Muscle of leg (tissue), 3 donors: ENCODE measurements at regions not wholly inside any gene's neighbourhood (a gene's known extent, or its start where the extent isn't known, plus 50 kb on each side); places are given as distances from the start of the nearest gene placed in this dataset.
"Not testable (repeated sequence)": the region's sequence is repeated elsewhere in the genome, so short reads cannot be mapped to it uniquely, and the experiment has no call there.

Source experiments
- DNase-seq: peaks from one replicate; pipeline ENCODE4 v3.0.0; 2013
- H3K27ac ChIP-seq: one replicate; pipeline ENCODE4 v1.5.1; 2013; ENCODE audit warnings: mild to moderate bottlenecking, low read length, control low read depth
- H3K27me3 ChIP-seq: one replicate; pipeline ENCODE4 v1.6.1; 2013; ENCODE audit warnings: low read length; ENCODE audit not compliant: control insufficient read depth, insufficient read depth
- H3K36me3 ChIP-seq: one replicate; pipeline ENCODE4 v1.6.1; 2013; ENCODE audit warnings: low read length; ENCODE audit not compliant: control insufficient read depth, insufficient read depth
- H3K4me1 ChIP-seq: one replicate; pipeline ENCODE4 v1.6.1; 2013; ENCODE audit warnings: low read length; ENCODE audit not compliant: control insufficient read depth, insufficient read depth
- H3K4me3 ChIP-seq: one replicate; pipeline ENCODE4 v1.5.1; 2013; ENCODE audit warnings: low read length, control low read depth
- H3K9me3 ChIP-seq: replicated peaks from 2 replicates; pipeline ENCODE4 v1.6.1; 2013; ENCODE audit warnings: low read depth, low read length; ENCODE audit not compliant: control insufficient read depth
- WGBS: methylation state at CpG from one replicate; pipeline ENCODE4 v1.1.5; 2013; ENCODE audit warnings: missing lambda C conversion rate; ENCODE audit not compliant: insufficient coverage; 5-methylcytosine and 5-hydroxymethylcytosine counted together

- not testable (repeated sequence) for H3K4me3 ChIP-seq, DNase-seq, H3K9me3 ChIP-seq, H3K27ac ChIP-seq, H3K27me3 ChIP-seq, H3K4me1 ChIP-seq, H3K36me3 ChIP-seq
- 86% methylated on average over 3 of the region's 5 CpGs for WGBS
These were observed 275.5 kb downstream of the IKZF2 start for GRCh38 chr2:212875950-212876349.

GRCh38 chr2:212873256-212873655 lies 278.2 kb downstream of the IKZF2 start:
- H3K27me3 ChIP-seq, result no peaks in the 10 kb centered on the region
- H3K4me3 ChIP-seq, result no peak overlapping the region
- no peaks in the 10 kb centered on the region for H3K36me3 ChIP-seq
- DNase-seq, result no peak
- no peaks in the 10 kb centered on the region for H3K9me3 ChIP-seq
- H3K27ac ChIP-seq, result no peak overlapping the region
- 50% methylated on average over 1 of the region's 2 CpGs for WGBS
- H3K4me1 ChIP-seq, result no peaks in the 10 kb centered on the region

- H3K4me3 ChIP-seq, result no peak overlapping the region
- H3K4me1 ChIP-seq, result no peaks in the 10 kb centered on the region
- no peaks in the 10 kb centered on the region for H3K9me3 ChIP-seq
- no peak for DNase-seq
- H3K27me3 ChIP-seq, result no peaks in the 10 kb centered on the region
- H3K27ac ChIP-seq, result no peak overlapping the region
- H3K36me3 ChIP-seq, result no peaks in the 10 kb centered on the region
These were observed 279.8 kb downstream of the IKZF2 start for GRCh38 chr2:212871597-212871996.

- no peak for DNase-seq
- Histone ChIP-seq H3K36me3 (no peaks in the 10 kb centered on the region), H3K9me3 (peaks cover 12% of the 10 kb centered on the region), H3K4me1 (no peaks in the 10 kb centered on the region), H3K4me3 (no peak overlapping the region), H3K27me3 (no peaks in the 10 kb centered on the region), H3K27ac (no peak overlapping the region)
- 100% methylated on average over 1 of the region's 2 CpGs for WGBS
These were observed 287.2 kb downstream of the IKZF2 start for GRCh38 chr2:212864186-212864585.

- DNase-seq, result no peak
- H3K4me3 ChIP-seq, result no peak overlapping the region
- no peaks in the 10 kb centered on the region for H3K36me3 ChIP-seq
- H3K27ac ChIP-seq, result no peak overlapping the region
- no peaks in the 10 kb centered on the region for H3K4me1 ChIP-seq
- H3K9me3 ChIP-seq, result peaks cover 12% of the 10 kb centered on the region
- 58% methylated on average over 5 of the region's 5 CpGs for WGBS
- H3K27me3 ChIP-seq, result no peaks in the 10 kb centered on the region
These were observed 288.2 kb downstream of the IKZF2 start for GRCh38 chr2:212863185-212863588.

GRCh38 chr2:212858496-212858895 lies 292.9 kb downstream of the IKZF2 start:
- Histone ChIP-seq H3K36me3 (no peaks in the 10 kb centered on the region), H3K9me3 (peaks cover 5% of the 10 kb centered on the region), H3K4me1 (no peaks in the 10 kb centered on the region), H3K27ac (no peak overlapping the region), H3K27me3 (no peaks in the 10 kb centered on the region), H3K4me3 (no peak overlapping the region)
- DNase-seq, result no peak
- whole genome bisulfite sequencing, result no CpG with 5 or more reads among the region's 1 CpG

- no peak overlapping the region for H3K4me3 ChIP-seq
- no peak overlapping the region for H3K27ac ChIP-seq
- WGBS, result 27% methylated on average over 4 of the region's 4 CpGs
- no peaks in the 10 kb centered on the region for H3K4me1 ChIP-seq
- H3K27me3 ChIP-seq, result no peaks in the 10 kb centered on the region
- DNase-seq, result no peak
- no peaks in the 10 kb centered on the region for H3K9me3 ChIP-seq
- H3K36me3 ChIP-seq, result no peaks in the 10 kb centered on the region
These were observed 296.6 kb downstream of the IKZF2 start for GRCh38 chr2:212854771-212855170.

- no peaks in the 10 kb centered on the region for H3K4me1 ChIP-seq
- H3K4me3 ChIP-seq, result no peak overlapping the region
- no peaks in the 10 kb centered on the region for H3K9me3 ChIP-seq
- H3K36me3 ChIP-seq, result no peaks in the 10 kb centered on the region
- DNase-seq, result no peak
- H3K27me3 ChIP-seq, result no peaks in the 10 kb centered on the region
- no peak overlapping the region for H3K27ac ChIP-seq
These were observed 297.3 kb downstream of the IKZF2 start for GRCh38 chr2:212854116-212854515.

GRCh38 chr2:212845941-212846340 lies 305.5 kb downstream of the IKZF2 start:
- no peaks in the 10 kb centered on the region for H3K4me1 ChIP-seq
- WGBS, result 78% methylated on average over 2 of the region's 4 CpGs

GRCh38 chr2:212843409-212844199 lies 305.0 kb upstream of the ERBB4 start:
- no peaks in the 10 kb centered on the region for H3K27me3 ChIP-seq
- H3K4me3 ChIP-seq, result no peak overlapping the region
- H3K27ac ChIP-seq, result no peak overlapping the region
- no peaks in the 10 kb centered on the region for H3K36me3 ChIP-seq
- DNase-seq, result no peak
- no peaks in the 10 kb centered on the region for H3K9me3 ChIP-seq
- WGBS, result 62% methylated on average over 2 of the region's 3 CpGs
- no peaks in the 10 kb centered on the region for H3K4me1 ChIP-seq

More at GRCh38 chr2:212845941-212846340, 305.5 kb downstream of the IKZF2 start:
- no peak for DNase-seq
- Histone ChIP-seq H3K27ac (no peak overlapping the region), H3K27me3 (no peaks in the 10 kb centered on the region), H3K36me3 (no peaks in the 10 kb centered on the region), H3K9me3 (no peaks in the 10 kb centered on the region), H3K4me3 (no peak overlapping the region)
